ENCODE measurements at regions not wholly inside any gene's neighbourhood (a gene's known extent, or its start where the extent isn't known, plus 50 kb on each side); places are given as distances from the start of the nearest gene placed in this dataset.

GRCh38 chr2:84319581-84319980 is 139.5 kb downstream of the SUCLG1 start:
- TF ChIP-seq CTCF (optimal IDR thresholded peaks at IDR 0.05 in 1 of 3, IDR thresholded peaks at IDR 0.05 in 1 of 3, conservative IDR thresholded peaks at IDR 0.05 in 1 of 3; ENCODE audit: extremely low read depth in 1 of 3, insufficient read depth in 2 of 3, low read length in 3 of 3) = no peak
- no peak for TF ChIP-seq EZH2 (IDR thresholded peaks at IDR 0.05; ENCODE audit: low read length)
